COLO668 (cell line): ENCODE measurements at regions not wholly inside any gene's neighbourhood (a gene's known extent, or its start where the extent isn't known, plus 50 kb on each side); places are given as distances from the start of the nearest gene placed in this dataset.
"Not testable (repeated sequence)": the region's sequence is repeated elsewhere in the genome, so short reads cannot be mapped to it uniquely, and the experiment has no call there.

ENCODE experiments used
- DNase-seq: peaks from one replicate; lab custom pipeline; 2025; ENCODE audit not compliant: unreplicated experiment; lab: John Stamatoyannopoulos, UW

DNA sequence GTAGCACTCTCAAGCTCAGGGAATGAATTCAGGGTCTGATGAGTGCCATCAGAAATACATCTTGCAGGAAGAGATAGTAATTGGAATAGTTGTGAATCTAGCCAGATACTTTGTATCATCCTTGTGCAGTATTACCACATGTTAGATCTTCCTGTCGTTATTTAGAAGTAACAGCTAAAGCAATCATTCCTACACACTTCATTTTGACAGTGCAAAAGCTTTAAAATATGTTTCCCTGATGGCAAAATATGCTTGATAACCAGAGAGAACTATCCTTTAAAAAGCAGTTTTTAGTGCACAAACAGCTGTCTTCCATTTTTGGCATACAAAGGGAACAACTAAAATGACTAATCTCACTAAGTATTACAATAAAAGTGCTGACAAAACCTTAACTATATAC is 149.5 kb upstream of the SLC38A2 start:
- no peak for DNase-seq

DNA sequence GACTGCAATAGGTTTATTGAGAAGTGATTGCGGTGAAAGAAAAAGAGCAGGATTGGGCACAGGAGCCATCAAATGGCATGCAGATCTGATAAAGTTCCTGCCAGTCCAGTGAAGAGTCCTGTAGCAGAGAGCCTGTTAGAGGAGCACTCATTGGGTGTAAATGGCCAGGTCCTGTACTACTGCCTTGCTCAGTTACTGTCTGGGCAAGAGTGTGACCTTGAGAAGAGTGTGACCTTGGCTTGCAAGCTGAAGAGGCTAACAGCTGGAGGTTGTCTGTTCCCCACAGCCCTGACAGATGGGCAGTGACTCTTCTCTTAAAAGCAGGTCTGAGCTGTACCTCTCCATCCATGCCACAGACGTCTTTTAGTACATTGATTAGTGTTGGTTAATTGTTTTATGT is 148.6 kb upstream of the SLC38A2 start:
- no peak for DNase-seq

DNA sequence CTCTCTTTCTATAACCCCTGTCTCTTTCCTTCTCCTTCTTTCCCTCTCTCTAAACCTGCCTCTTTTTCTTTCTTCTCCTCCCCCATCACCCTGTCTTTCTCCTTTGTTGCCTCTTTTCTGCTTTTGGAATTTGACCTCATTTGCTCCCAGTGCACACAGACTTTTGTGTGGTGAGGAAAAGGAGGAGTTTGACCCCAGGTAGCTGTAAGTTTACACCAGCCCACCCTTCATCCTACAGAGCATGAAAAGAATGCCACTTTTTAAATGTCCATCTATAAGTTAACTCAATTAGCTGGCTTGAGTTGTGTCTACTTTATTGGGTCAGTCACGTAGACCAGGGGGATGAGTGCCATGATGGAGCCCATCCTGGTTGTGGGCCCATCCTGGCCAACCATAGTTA is 146.8 kb upstream of the SLC38A2 start:
- DNase-seq, result no peak

DNA sequence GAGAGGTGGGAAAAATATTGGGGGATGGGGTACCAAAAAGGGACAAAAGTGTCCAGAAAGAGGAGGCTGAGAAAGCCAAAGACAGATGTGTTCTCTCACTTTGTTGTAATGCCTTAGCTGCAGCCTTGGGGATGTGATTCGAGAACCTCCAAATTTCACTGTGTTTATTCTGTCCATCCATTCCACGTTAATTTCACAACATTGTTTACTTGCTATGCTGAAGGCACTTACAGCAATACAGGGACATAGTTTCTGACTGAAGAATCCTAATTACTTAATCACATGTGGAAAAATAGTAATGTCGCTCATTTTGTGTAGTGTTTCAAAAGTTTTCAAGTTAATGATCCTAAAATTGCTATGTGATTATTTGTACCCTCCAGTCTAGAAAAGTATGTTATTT is 146.2 kb upstream of the SLC38A2 start:
- no peak for DNase-seq

DNA sequence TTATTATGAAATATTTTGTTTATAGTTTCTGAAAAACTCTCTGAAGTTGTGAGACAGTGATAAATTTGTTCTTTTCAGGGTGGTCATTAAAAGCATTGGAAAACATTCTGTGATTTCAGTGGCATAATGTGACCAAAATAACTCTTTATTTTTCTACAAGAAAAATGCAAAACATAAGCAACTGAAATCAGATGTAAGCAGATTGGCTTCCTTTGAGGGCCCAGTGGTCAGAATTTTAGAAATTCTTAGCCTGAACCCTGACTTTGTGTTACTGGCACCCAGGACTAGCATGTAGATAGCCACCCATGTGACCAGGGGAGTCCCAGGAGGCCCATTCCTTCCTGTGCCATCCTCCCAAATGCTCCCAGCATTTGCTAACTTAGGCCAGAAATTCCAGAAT is 145.6 kb upstream of the SLC38A2 start:
- DNase-seq, result no peak

DNA sequence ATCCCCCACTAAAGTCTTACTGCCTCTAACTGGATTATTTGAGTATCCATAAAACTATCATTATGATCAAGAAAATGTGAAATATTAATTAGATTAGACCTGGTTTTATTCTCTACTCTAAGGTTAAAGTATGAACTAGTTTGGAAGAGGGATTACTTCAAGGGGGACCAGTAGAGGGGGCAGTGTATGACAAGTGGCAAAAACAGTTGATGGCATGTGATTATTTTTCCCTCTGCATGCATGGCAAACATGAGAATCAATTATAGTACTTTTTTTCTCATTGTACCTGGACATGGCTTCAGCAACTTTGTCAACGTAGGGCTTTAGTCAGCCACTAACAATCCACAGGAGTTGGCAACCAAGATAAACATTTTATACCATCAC is 145.0 kb upstream of the SLC38A2 start:
- no peak for DNase-seq

DNA sequence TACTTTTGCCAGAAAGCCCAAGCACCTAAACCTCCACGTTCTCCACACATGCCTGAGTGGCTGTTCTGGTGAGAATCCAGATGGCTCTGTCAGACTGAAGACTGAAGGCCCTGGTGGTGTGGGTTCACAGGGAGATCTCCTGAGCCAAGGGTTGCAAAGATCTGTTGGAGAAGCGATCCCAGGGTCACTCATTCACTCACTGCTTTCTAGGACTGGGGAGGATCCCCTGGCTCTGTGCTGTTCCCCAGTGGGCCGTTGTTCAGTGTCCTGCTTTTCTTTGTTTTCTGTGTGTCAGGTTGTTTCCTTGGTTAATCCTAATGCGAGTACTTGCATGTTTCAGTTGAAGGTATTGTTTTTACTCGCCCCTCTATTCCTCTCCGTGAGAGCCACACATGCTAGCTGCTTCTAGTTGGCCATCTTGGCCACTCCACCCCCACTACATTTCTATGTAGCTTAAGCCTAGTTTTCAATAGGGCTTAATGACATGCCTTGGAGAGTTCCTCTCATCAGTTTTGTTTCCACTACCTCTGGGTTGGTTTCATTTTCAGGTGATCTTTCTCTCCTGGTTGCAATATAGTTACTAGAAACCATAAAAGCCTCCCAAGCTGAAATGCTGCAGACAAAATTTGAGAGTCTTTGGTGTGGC is 144.5 kb upstream of the SLC38A2 start:
- no peak for DNase-seq

DNA sequence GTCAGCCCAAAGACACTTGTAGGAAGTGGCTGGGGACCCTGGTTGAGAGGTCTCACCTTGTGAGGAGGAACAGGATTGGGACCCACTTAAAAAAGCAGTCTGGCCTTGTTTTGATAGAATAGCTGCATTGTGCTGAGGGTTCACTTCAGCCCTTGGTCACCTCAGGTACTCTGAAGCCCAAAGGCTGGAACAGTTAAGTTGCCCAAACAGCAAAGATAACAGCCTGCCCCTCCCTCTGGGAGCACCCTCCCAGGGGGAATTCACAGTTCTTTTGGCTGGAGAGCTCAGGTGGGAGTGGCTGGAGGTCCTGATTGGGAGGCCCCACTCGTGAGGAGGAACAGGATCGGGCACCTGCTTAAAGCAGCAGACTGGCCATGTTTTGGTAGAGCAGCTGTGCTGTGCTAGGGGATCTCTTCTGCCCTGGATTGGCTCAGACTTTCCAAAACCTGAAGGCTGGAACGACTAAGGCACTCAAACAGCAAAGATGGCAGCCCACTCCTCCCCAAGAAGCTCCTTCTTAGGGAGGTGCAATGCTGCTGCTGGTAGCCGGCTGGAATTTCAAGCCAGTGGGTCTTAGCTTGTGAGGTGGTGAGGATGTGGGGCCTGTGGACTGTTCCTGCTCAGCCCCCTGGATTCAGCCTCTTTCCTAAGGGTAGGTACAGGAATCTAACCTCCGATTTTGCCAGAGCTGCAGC is 143.8 kb upstream of the SLC38A2 start:
- DNase-seq, result no peak

DNA sequence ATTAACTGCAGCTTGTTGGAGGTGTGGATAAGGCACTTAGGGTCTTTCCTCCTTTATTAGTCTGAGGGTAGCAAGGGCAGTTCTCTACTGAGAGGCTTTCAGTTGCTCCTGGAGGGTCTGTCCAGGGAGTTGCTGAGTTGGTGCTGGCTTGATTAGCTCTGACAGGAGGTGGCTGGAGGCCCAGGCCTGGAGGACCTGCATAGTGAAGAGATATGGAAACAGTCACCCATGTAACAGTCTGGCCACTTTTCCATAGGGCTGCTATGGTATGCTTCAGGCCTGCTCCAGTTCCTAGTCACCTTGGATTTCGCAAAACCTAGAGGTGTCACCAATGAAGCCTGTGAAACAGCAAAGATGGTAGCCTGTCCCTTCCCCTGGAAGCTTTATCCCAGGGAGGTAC is 143.3 kb upstream of the SLC38A2 start:
- DNase-seq, result no peak

DNA sequence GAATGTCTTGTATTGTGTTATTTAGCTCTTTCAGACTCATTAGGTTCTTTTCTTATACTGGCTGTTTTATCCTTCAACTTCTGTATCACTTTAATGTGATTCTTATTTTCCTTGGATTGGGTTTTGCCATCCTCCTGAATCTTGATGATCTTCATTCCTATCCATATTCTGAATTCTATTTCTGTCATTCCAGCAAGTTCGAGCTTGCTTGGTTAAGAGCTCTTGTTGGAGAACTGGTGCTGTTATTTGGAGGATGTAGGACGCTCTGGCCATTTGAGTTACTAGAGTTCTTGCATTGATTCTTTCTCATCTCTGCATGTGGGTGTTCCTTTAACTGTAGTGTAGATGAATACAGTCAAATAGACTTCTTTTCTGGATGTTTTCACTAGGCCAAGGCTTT is 142.3 kb upstream of the SLC38A2 start:
- no peak for DNase-seq

DNA sequence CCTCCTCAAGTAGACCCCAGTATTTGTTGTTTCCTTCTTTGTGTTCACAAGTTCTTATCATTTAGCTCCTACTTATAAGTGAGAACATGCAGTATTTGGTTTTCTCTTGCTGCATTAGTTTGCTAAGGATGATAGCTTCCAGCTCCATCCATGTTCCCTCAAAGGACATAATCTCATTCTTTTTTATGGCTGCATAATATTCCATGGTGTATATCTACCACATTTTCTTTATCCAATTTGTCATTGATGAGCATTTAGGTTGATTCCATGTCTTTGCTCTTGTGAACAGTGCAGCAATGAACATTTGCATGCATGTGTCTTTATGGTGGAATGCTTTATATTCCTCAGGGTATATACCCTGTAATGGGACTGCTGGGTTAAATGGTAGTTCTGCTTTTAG is 137.7 kb upstream of the SLC38A2 start:
- not testable (repeated sequence) for DNase-seq

DNA sequence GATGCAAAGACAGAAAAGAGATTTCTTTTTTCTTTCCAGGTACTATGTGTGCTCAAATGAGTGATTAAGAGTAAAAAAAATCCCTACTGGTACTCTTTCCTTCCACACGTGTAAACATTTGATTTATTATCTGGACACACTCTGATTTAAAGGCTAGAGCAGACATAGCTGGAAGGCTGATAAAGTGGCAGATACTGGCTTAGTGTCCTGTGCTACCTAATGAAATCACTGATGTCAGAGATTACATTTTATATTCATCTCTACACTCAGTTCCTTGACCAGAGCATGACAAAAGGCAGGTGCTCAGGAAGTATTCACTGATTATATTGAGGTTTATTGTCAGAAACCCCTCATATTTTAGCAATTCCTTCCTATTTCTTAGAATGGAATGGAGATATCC is 136.6 kb upstream of the SLC38A2 start:
- DNase-seq, result no peak

DNA sequence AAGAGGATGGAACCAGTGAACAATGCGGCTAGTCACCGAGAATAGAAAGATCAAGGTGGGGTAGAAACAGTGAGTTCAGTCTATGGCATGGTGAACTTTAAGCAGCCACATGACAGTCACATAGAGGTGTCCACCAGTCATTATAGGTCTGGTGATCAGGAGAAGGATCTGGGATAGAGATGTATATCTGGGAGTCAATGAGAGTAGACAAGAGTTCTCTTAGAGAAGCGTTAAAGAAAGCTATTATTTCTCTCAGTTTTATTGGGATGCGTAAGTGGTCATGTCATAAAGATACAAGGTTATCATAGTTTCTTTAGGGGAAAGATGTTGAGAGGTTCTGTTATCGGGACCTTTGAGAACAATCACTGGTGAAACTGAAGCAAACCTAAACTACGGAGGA is 136.1 kb upstream of the SLC38A2 start:
- no peak for DNase-seq

DNA sequence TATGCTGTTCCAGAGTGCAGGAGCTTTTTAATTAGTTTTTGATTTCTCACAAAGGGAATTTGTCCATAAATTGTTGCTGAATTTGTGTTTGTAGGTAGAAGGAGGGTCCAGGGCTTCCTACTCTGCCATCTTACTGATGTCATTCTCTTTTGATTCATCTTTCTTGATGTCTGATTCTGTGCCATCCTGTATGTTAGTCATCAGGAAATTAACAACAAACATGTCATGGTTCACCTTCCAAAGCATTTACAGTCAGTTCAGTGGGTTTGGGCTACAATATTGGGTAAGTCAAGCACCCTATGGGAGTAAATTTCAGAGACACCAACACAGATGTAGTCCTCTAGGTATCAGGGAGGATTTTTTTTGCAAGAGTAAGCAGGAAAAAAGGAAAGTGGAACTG is 135.2 kb upstream of the SLC38A2 start:
- DNase-seq, result no peak

DNA sequence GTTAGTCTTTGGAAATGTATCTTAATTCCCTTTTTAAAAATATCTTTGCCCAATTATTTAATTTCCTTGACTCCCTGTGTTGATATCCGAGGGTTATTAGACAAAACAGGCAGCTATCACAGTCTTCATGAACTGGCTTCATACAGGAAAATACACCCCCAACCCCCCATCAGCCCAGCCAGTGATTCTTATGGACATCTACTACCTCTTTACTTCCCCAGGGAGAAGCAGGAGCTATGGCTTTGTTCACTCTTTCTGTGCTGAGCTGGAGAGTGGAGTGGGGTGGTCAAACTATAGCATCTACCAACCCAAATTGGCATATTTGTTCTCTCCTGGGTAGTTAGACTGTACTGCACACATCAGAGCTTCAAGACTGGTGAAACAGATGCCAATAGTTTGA is 134.4 kb upstream of the SLC38A2 start:
- DNase-seq, result no peak

DNA sequence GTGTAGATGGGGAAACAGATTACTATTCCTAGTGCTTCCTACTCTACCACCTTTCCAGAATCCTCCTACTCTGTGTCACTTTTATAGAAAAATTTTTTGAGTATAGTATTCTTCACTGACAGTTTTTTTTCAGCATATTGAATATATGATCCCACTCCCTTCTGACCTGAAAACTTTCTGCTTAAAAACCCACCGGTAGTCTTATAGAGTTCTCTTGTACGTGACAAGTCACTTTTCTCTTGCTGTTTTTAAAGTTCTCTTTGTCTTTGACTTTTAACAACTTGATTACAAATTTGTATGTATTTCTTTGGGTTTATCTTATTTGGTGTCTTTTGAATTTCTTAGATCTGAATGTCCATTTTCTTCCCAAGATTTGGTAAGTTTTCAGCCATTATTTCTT is 133.6 kb upstream of the SLC38A2 start:
- no peak for DNase-seq

DNA sequence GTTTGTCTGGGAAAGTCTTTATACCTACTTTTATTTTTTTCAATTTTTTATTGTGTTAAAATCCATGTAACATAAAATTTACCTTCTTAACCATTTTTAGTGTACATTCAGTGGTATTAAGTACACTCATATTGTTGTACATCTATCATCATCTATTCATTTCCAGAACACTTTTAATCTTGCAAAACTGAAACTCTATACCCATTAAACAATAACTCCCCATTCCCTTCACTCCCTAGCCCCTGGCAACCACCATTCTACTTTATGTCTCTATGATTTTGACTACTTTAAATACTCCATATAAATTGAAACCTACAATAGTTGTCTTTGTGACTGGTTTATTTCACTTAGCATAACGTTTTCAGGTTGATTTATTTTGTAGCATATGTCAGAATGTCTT is 131.9 kb upstream of the SLC38A2 start:
- DNase-seq, result no peak

DNA sequence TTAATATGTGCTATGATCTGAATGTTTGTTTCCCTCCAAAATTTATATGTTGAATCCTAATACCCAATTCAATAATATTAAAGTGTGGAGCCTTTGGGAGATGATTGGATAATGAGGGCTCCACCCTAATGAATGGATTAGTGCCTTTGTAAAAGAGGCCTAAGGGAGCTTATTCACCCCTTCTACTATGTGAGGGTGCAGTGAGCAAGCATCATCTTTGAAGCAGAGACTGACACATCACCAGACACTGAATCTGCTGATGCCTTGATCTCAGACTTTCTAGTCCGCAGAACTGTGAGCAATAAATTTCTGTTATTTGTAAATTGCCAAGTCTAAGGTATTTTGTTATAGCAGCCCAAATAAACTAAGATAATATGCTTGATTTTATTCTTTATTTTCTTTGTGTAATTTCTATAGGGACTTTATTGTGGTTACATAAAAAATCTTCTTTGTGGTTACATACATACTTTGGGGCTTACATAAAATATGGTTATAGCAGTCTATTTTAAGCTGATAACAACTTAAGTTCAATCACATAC is 131.1 kb upstream of the SLC38A2 start:
- no peak for DNase-seq

DNA sequence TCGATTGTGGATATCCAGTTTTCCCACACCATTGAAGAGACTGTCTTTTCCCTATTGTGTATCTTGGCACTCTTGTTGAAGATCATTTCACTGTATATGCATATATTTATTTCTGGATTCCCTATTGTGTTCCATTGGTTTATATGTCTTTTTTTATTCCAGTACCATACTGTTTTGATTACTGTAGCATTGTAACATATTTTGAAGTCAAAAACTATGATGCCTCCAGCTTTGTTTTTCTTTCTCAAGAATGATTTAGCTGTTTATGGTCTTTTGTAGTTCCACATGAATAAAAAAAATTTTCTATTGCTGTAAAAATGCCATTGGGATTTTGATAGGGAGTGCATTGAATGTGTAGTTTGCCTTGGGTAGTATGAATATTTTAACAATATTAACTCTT is 128.1 kb upstream of the SLC38A2 start:
- DNase-seq, result no peak

DNA sequence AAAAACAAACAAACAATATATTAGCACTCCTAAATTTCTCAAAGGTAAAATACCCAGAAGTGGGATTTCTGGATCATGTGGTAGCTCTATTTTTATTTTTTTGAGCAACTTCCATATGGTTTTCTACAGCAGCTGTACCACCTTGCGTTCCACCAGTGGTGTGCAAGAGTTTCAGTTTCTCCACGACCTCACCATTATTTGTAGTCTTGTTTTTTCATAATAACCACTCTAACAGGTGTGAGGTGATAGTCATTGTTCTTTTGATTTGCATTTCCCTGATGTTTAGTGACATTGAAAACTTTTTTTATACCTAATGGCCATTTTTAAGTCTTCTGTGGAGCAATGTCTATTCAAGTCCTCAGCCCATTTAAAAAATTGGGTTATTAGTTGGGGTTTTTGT is 127.3 kb upstream of the SLC38A2 start:
- no peak for DNase-seq

DNA sequence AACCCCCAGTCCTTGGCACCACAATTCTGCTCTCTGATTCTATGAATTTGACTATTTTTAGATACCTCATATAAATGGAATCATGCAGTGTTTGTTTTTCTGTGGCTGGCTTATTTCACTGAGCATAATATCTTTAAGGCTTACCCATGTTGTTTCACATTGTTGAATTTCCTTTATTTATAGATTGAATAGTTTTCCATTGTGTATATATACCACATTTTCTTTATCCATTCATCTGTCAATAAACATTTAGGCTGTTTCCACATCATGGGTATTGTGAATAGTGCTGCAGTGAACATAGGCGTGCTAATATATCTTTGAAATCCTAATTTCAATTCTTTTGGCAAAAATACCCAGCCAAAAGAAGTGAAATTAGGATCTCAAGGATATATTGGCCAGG is 126.7 kb upstream of the SLC38A2 start:
- no peak for DNase-seq

DNA sequence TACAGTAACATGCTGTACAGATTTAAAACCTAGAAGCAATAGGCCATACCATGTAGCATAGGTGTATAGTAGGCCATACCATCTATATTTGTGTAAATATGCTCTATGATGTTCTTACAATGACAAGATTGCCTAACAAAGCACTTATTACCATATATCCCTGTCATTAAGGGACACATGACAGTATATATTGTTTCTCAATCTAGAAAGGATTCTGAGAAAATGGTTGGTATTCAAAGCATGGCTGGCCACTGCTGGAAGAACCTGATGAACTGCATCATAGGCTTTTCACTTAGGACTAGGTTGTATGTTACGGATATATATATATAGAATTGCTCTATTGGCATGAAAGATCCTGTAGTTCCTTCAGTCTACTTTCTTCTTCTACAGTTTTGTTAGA is 125.2 kb upstream of the SLC38A2 start:
- DNase-seq, result no peak

DNA sequence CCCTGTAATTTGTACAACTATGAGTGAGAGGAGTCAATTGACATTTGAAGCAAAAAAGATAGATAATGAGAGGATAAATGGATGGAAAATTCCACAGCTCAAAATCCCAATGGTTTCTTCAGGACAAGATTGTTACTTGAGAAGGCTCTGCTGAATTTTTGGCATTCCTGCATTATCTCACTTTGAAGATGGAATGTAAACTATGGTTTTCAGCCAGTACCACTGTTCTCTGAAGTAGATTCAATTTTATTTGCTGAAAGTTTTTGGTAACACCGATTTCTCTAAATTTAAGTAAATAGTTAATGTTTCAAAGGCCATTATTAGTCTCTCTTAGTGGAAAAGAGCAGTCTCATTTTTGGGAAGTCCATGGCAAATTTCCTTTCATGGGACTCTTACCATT is 121.9 kb upstream of the SLC38A2 start:
- no peak for DNase-seq
